ENCODE measurements at regions not wholly inside any gene's neighbourhood (a gene's known extent, or its start where the extent isn't known, plus 50 kb on each side); places are given as distances from the start of the nearest gene placed in this dataset.

GRCh38 chr1:95496773-95497172 is 262.8 kb downstream of the RWDD3 start:
- 81 to 82% methylated on average over 6 of the region's 6 CpGs for WGBS, 2 donors
- no peak overlapping the region for H3K4me3 ChIP-seq (ENCODE audit: low read depth in 1 of 2, low read length in 2 of 2)
- no peaks in the 10 kb centered on the region for H3K36me3 ChIP-seq (ENCODE audit: control insufficient read depth in 2 of 2, insufficient read depth in 2 of 2, low read length in 1 of 2)
- no peaks in the 10 kb centered on the region for H3K4me1 ChIP-seq (ENCODE audit: control insufficient read depth in 2 of 2, insufficient read depth in 2 of 2, low read length in 1 of 2)
- H3K27me3 ChIP-seq (ENCODE audit: control insufficient read depth in 1 of 2, insufficient read depth in 2 of 2, low read length in 2 of 2) = no peaks in the 10 kb centered on the region
- no peaks in the 10 kb centered on the region for H3K9me3 ChIP-seq (ENCODE audit: control insufficient read depth in 2 of 2, insufficient read depth in 1 of 2, low read depth in 1 of 2, low read length in 1 of 2)
- no peak overlapping the region for H3K27ac ChIP-seq (ENCODE audit: low read depth in 2 of 2, low read length in 1 of 2)

GRCh38 chr1:95497566-95497965 is 263.6 kb downstream of the RWDD3 start:
- H3K36me3 ChIP-seq (ENCODE audit: control insufficient read depth in 2 of 2, insufficient read depth in 2 of 2, low read length in 1 of 2) = no peaks in the 10 kb centered on the region
- no peaks in the 10 kb centered on the region for H3K9me3 ChIP-seq (ENCODE audit: control insufficient read depth in 2 of 2, insufficient read depth in 1 of 2, low read depth in 1 of 2, low read length in 1 of 2)
- no peak overlapping the region for H3K27ac ChIP-seq (ENCODE audit: low read depth in 2 of 2, low read length in 1 of 2)
- H3K4me1 ChIP-seq (ENCODE audit: control insufficient read depth in 2 of 2, insufficient read depth in 2 of 2, low read length in 1 of 2) = no peaks in the 10 kb centered on the region
- WGBS, 2 donors = 82 to 89% methylated on average over 4 of the region's 4 CpGs
- H3K27me3 ChIP-seq (ENCODE audit: control insufficient read depth in 1 of 2, insufficient read depth in 2 of 2, low read length in 2 of 2) = no peaks in the 10 kb centered on the region
- H3K4me3 ChIP-seq (ENCODE audit: low read depth in 1 of 2, low read length in 2 of 2) = no peak overlapping the region

DNA sequence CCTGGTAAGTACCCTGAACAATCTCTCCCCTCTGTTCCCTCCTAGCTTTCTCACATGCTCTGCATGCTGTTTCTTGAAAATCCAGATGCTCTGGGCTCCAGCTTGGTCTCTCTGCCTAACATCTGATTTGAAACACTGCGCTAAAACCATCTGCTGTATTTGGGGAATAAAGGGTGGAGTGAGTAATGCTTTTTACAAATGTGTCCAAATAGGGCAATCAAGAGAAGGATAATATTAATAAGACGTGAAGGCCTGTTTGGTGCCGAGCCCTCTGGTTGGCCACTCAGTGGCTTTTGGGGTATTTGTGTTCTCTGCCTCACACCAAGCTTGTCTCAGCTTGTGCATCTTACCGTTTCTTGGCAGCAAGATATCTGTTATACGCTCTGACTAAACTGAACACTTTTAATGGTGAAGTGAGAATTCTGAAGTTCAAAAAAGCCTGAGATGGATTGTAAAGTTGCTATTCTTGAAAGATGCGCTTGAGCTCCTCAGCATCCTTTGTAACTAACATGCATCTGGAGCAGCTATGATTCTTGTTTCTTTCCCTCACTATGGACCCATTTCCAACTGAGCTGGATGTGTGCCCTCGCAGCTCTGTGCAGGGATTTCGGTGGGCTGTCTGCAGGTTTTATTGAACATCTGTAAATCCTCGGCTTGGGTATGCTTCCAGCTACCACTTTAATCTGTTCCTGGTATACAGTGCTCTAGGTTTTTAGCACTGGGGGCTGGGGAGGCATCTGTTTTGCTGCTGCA is 269.4 kb downstream of the RWDD3 start:
- WGBS, 2 donors = 44 to 63% methylated on average over 9 of the region's 9 CpGs

DNA sequence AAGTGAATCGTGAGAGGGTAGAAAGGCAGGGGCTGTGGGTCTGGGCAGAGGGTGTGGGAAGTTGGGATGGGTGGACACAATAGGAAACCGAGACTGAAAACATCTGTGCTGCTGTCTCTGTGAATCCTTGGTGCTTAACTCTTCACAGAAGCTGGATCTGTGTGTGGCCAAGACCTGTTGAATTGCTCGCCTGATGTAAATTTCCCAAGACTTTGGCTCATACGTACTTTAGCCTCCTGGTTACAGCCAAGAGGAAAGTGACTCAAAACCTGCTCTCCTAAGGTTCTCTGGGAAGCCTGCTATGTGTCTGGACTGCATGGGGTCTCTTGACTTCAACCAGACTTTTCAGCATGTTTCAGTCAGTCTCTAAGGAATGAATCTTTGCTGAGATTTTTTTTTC is 270.3 kb downstream of the RWDD3 start:
- 60 to 76% methylated on average over 4 of the region's 4 CpGs for WGBS, 2 donors
- Histone ChIP-seq H3K27ac (ENCODE audit: low read depth in 2 of 2, low read length in 1 of 2) (no peak overlapping the region), H3K4me3 (ENCODE audit: low read depth in 1 of 2, low read length in 2 of 2) (no peak overlapping the region), H3K4me1 (ENCODE audit: control insufficient read depth in 2 of 2, insufficient read depth in 2 of 2, low read length in 1 of 2) (no peaks in the 10 kb centered on the region), H3K9me3 (ENCODE audit: control insufficient read depth in 2 of 2, insufficient read depth in 1 of 2, low read depth in 1 of 2, low read length in 1 of 2) (no peaks in the 10 kb centered on the region), H3K36me3 (ENCODE audit: control insufficient read depth in 2 of 2, insufficient read depth in 2 of 2, low read length in 1 of 2) (no peaks in the 10 kb centered on the region), H3K27me3 (ENCODE audit: control insufficient read depth in 1 of 2, insufficient read depth in 2 of 2, low read length in 2 of 2) (no peaks in the 10 kb centered on the region)

More for the DNA sequence above, 269.4 kb downstream of the RWDD3 start:
- no peaks in the 10 kb centered on the region for H3K4me1 ChIP-seq (ENCODE audit: control insufficient read depth in 2 of 2, insufficient read depth in 2 of 2, low read length in 1 of 2)
- H3K27me3 ChIP-seq (ENCODE audit: control insufficient read depth in 1 of 2, insufficient read depth in 2 of 2, low read length in 2 of 2) = no peaks in the 10 kb centered on the region
- H3K4me3 ChIP-seq (ENCODE audit: low read depth in 1 of 2, low read length in 2 of 2) = no peak overlapping the region
- H3K27ac ChIP-seq (ENCODE audit: low read depth in 2 of 2, low read length in 1 of 2) = no peak overlapping the region
- no peaks in the 10 kb centered on the region for H3K36me3 ChIP-seq (ENCODE audit: control insufficient read depth in 2 of 2, insufficient read depth in 2 of 2, low read length in 1 of 2)
- H3K9me3 ChIP-seq (ENCODE audit: control insufficient read depth in 2 of 2, insufficient read depth in 1 of 2, low read depth in 1 of 2, low read length in 1 of 2) = no peaks in the 10 kb centered on the region

GRCh38 chr1:95506736-95507414 is 272.9 kb downstream of the RWDD3 start:
- Histone ChIP-seq H3K36me3 (ENCODE audit: control insufficient read depth in 2 of 2, insufficient read depth in 2 of 2, low read length in 1 of 2) (no peaks in the 10 kb centered on the region), H3K4me3 (ENCODE audit: low read depth in 1 of 2, low read length in 2 of 2) (no peak overlapping the region), H3K27ac (ENCODE audit: low read depth in 2 of 2, low read length in 1 of 2) (no peak overlapping the region), H3K4me1 (ENCODE audit: control insufficient read depth in 2 of 2, insufficient read depth in 2 of 2, low read length in 1 of 2) (no peaks in the 10 kb centered on the region), H3K9me3 (ENCODE audit: control insufficient read depth in 2 of 2, insufficient read depth in 1 of 2, low read depth in 1 of 2, low read length in 1 of 2) (no peaks in the 10 kb centered on the region), H3K27me3 (ENCODE audit: control insufficient read depth in 1 of 2, insufficient read depth in 2 of 2, low read length in 2 of 2) (peaks cover 0 to 3% of the 10 kb centered on the region in 2 donors)
- 82 to 92% methylated on average over 4 of the region's 4 CpGs for WGBS, 2 donors

DNA sequence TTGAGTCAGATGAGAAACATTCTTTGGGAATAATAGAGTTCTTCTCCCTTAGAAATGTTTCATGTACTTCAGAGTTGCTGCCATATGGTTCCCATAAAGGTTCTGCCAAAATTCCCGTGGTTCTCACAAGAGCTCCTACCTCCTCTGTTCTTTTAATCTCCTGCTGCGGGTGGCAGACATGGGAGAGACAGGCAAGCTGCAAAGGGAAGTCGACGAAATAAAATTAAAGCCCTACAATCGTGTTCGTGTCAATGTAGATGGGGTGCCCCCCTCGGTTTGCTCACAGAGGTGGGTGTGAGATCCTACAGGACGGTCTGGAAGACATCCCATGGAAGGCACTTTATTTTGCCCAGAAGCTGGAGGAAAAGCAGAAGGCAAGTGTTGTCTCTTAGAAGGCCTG is 276.0 kb downstream of the RWDD3 start:
- H3K4me3 ChIP-seq (ENCODE audit: low read depth in 1 of 2, low read length in 2 of 2) = no peak overlapping the region
- H3K27ac ChIP-seq (ENCODE audit: low read depth in 2 of 2, low read length in 1 of 2) = no peak overlapping the region
- 73 to 78% methylated on average over 8 of the region's 8 CpGs for WGBS, 2 donors
- no peaks in the 10 kb centered on the region for H3K4me1 ChIP-seq (ENCODE audit: control insufficient read depth in 2 of 2, insufficient read depth in 2 of 2, low read length in 1 of 2)
- H3K27me3 ChIP-seq (ENCODE audit: control insufficient read depth in 1 of 2, insufficient read depth in 2 of 2, low read length in 2 of 2) = peaks cover 0 to 3% of the 10 kb centered on the region in 2 donors
- H3K9me3 ChIP-seq (ENCODE audit: control insufficient read depth in 2 of 2, insufficient read depth in 1 of 2, low read depth in 1 of 2, low read length in 1 of 2) = no peaks in the 10 kb centered on the region
- H3K36me3 ChIP-seq (ENCODE audit: control insufficient read depth in 2 of 2, insufficient read depth in 2 of 2, low read length in 1 of 2) = no peaks in the 10 kb centered on the region

DNA sequence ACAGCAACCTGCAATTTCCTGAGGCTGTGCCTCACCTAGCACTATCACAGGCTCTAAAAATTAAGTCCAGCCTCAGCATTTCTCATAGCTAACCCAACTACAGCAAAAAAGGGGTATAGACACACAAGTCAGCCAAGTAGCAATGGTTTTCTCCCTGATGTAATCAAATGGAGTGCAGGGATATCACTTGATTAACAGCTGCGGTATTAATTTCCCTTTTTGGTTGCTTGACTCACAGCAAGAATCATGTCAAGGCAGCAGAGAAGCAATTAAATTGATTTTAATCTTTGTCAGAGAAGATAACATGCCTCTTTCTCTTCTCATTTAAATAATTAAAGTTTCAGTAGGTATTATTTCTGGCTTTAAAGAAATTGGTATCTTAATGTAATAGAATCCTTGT is 278.9 kb downstream of the RWDD3 start:
- 64 to 72% methylated on average over 1 of the region's 1 CpG for WGBS, 2 donors
- Histone ChIP-seq H3K27me3 (ENCODE audit: control insufficient read depth in 1 of 2, insufficient read depth in 2 of 2, low read length in 2 of 2) (peaks cover 0 to 3% of the 10 kb centered on the region in 2 donors), H3K4me1 (ENCODE audit: control insufficient read depth in 2 of 2, insufficient read depth in 2 of 2, low read length in 1 of 2) (no peaks in the 10 kb centered on the region), H3K36me3 (ENCODE audit: control insufficient read depth in 2 of 2, insufficient read depth in 2 of 2, low read length in 1 of 2) (no peaks in the 10 kb centered on the region), H3K4me3 (ENCODE audit: low read depth in 1 of 2, low read length in 2 of 2) (no peak overlapping the region), H3K27ac (ENCODE audit: low read depth in 2 of 2, low read length in 1 of 2) (no peak overlapping the region), H3K9me3 (ENCODE audit: control insufficient read depth in 2 of 2, insufficient read depth in 1 of 2, low read depth in 1 of 2, low read length in 1 of 2) (no peaks in the 10 kb centered on the region)

- Histone ChIP-seq H3K4me1 (ENCODE audit: control insufficient read depth in 2 of 2, insufficient read depth in 2 of 2, low read length in 1 of 2) (no peaks in the 10 kb centered on the region), H3K27ac (ENCODE audit: low read depth in 2 of 2, low read length in 1 of 2) (no peak overlapping the region), H3K9me3 (ENCODE audit: control insufficient read depth in 2 of 2, insufficient read depth in 1 of 2, low read depth in 1 of 2, low read length in 1 of 2) (no peaks in the 10 kb centered on the region), H3K4me3 (ENCODE audit: low read depth in 1 of 2, low read length in 2 of 2) (no peak overlapping the region), H3K36me3 (ENCODE audit: control insufficient read depth in 2 of 2, insufficient read depth in 2 of 2, low read length in 1 of 2) (no peaks in the 10 kb centered on the region), H3K27me3 (ENCODE audit: control insufficient read depth in 1 of 2, insufficient read depth in 2 of 2, low read length in 2 of 2) (no peaks in the 10 kb centered on the region)
- 63 to 70% methylated on average over 1 of the region's 1 CpG for WGBS, 2 donors
Measured at GRCh38 chr1:95517506-95517905, 283.5 kb downstream of the RWDD3 start.

GRCh38 chr1:95518310-95518709 is 284.3 kb downstream of the RWDD3 start:
- no peak overlapping the region for H3K27ac ChIP-seq (ENCODE audit: low read depth in 2 of 2, low read length in 1 of 2)
- 0 to 13% methylated on average over 1 of the region's 1 CpG for WGBS, 2 donors
- H3K27me3 ChIP-seq (ENCODE audit: control insufficient read depth in 1 of 2, insufficient read depth in 2 of 2, low read length in 2 of 2) = no peaks in the 10 kb centered on the region
- no peaks in the 10 kb centered on the region for H3K4me1 ChIP-seq (ENCODE audit: control insufficient read depth in 2 of 2, insufficient read depth in 2 of 2, low read length in 1 of 2)
- no peaks in the 10 kb centered on the region for H3K9me3 ChIP-seq (ENCODE audit: control insufficient read depth in 2 of 2, insufficient read depth in 1 of 2, low read depth in 1 of 2, low read length in 1 of 2)
- no peak overlapping the region for H3K4me3 ChIP-seq (ENCODE audit: low read depth in 1 of 2, low read length in 2 of 2)
- H3K36me3 ChIP-seq (ENCODE audit: control insufficient read depth in 2 of 2, insufficient read depth in 2 of 2, low read length in 1 of 2) = no peaks in the 10 kb centered on the region

DNA sequence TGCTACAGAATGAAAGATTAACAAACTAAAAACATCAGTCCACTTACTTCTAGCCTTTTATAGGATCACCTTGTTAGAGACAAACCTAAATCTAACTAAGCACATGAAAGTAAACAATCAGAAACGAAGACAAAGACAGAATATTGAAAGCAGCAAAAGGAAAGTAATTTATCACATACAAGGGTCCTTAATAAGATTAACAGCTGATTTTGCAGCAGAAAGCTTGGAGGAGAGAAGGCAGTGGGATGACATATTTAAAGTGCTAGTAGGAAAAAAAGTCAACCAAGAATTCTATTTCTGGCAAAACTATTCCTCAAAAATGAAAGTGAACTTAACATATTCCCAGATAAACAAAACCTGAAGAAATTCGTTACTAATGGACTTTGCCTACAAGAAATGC is 286.4 kb downstream of the RWDD3 start:
- no peaks in the 10 kb centered on the region for H3K27me3 ChIP-seq (ENCODE audit: control insufficient read depth in 1 of 2, insufficient read depth in 2 of 2, low read length in 2 of 2)
- no peak overlapping the region for H3K27ac ChIP-seq (ENCODE audit: low read depth in 2 of 2, low read length in 1 of 2)
- 67 to 71% methylated on average over 2 of the region's 2 CpGs for whole genome bisulfite sequencing, 2 donors
- H3K4me3 ChIP-seq (ENCODE audit: low read depth in 1 of 2, low read length in 2 of 2) = no peak overlapping the region
- H3K4me1 ChIP-seq (ENCODE audit: control insufficient read depth in 2 of 2, insufficient read depth in 2 of 2, low read length in 1 of 2) = no peaks in the 10 kb centered on the region
- no peaks in the 10 kb centered on the region for H3K36me3 ChIP-seq (ENCODE audit: control insufficient read depth in 2 of 2, insufficient read depth in 2 of 2, low read length in 1 of 2)
- H3K9me3 ChIP-seq (ENCODE audit: control insufficient read depth in 2 of 2, insufficient read depth in 1 of 2, low read depth in 1 of 2, low read length in 1 of 2) = peaks cover 3 to 4% of the 10 kb centered on the region in 2 donors

Measured in esophagus (tissue), 2 donors.